ENCODE measurements at regions not wholly inside any gene's neighbourhood (a gene's known extent, or its start where the extent isn't known, plus 50 kb on each side); places are given as distances from the start of the nearest gene placed in this dataset.

GRCh38 chr10:58014436-58014835 lies 253.3 kb downstream of the IPMK start (continued):
- TF ChIP-seq MLLT1 (IDR thresholded peaks at IDR 0.05) (no peak), RBBP5 (conservative IDR thresholded peaks at IDR 0.05) (no peak), CHD1 (IDR thresholded peaks at IDR 0.05; ENCODE audit: low read depth, low read length) (no peak), NFYB (IDR thresholded peaks at IDR 0.05; ENCODE audit: insufficient read depth, low read depth, low read length) (no peak)

- DNase-seq (ENCODE audit: low read depth, low spot score) = no peak
- Histone ChIP-seq H3K9me3 (replicated peaks; ENCODE audit: control insufficient read depth, insufficient read depth, low read length) (no peaks in the 10 kb centered on the region), H3K4me3 (no peak overlapping the region), H3K4me1 (ENCODE audit: control insufficient read depth, insufficient read depth, low read length) (no peaks in the 10 kb centered on the region), H3K9ac (ENCODE audit: control insufficient read depth, insufficient read depth, low read length) (no peak overlapping the region), H3K27ac (ENCODE audit: control insufficient read depth, insufficient read depth) (no peak overlapping the region), H3K79me2 (ENCODE audit: control insufficient read depth, insufficient read depth, low read length) (no peaks in the 10 kb centered on the region), H4K20me1 (ENCODE audit: control insufficient read depth, insufficient read depth) (no peaks in the 10 kb centered on the region), H3K4me2 (ENCODE audit: control insufficient read depth, insufficient read depth) (no peak overlapping the region), H3K36me3 (ENCODE audit: control insufficient read depth in 2 of 2, insufficient read depth in 2 of 2, low read length in 1 of 2) (no peaks in the 10 kb centered on the region), H2AFZ (ENCODE audit: control insufficient read depth, low read depth, low read length) (no peak overlapping the region), H3K27me3 (replicated peaks in 1 of 2; ENCODE audit: control insufficient read depth in 2 of 2, insufficient read depth in 2 of 2, low read length in 1 of 2) (no peaks in the 10 kb centered on the region; a peak in 1 of 4 replicates)
- FAIRE-seq = no peak
- ChIA-PET SMC1A (ENCODE audit: uncharacterized antibody, unreplicated experiment) (no interaction called here), POLR2A (no interaction called here), CTCF (no interaction called here), RAD21 (ENCODE audit: unreplicated experiment) (no interaction called here)
- ATAC-seq = no peak
- in situ Hi-C loops (cut with MboI) = no loop called here
- 26% methylated on average over 4 of the region's 4 CpGs for WGBS (ENCODE audit: insufficient coverage, insufficient replicate concordance, low lambda C conversion rate, missing lambda C conversion rate)
- BruUV-seq (replicated peaks) = no TSS peak
- TF ChIP-seq SP1 (IDR thresholded peaks at IDR 0.05; ENCODE audit: low read depth, low read length) (no peak), SIX5 (IDR thresholded peaks at IDR 0.05; ENCODE audit: low read depth, low read length, severe bottlenecking) (no peak), POU2F2 (IDR thresholded peaks at IDR 0.05; ENCODE audit: borderline replicate concordance, low read depth, low read length) (no peak), ZBTB40 (IDR thresholded peaks at IDR 0.05; ENCODE audit: borderline replicate concordance) (no peak), WRNIP1 (IDR thresholded peaks at IDR 0.05; ENCODE audit: borderline replicate concordance, low read depth, low read length) (no peak), ATF7 (IDR thresholded peaks at IDR 0.05; ENCODE audit: low read depth) (no peak), MEF2B (IDR thresholded peaks at IDR 0.05; ENCODE audit: partially characterized antibody, poor library complexity, severe bottlenecking) (no peak), HSF1 (IDR thresholded peaks at IDR 0.05; ENCODE audit: low read depth, low read length) (no peak), KDM1A (IDR thresholded peaks at IDR 0.05; ENCODE audit: borderline replicate concordance) (no peak), BHLHE40 (IDR thresholded peaks at IDR 0.05; ENCODE audit: borderline replicate concordance in 1 of 2, low read depth in 2 of 2, low read length in 1 of 2) (no peak)
- intact Hi-C loops (cut with micrococcal nuclease; ENCODE audit: unreplicated experiment) = no loop called here
Measured at GRCh38 chr10:58013406-58013805, 254.3 kb downstream of the IPMK start.

All from GM12878 (cell line).